SK-N-SH treated with all-trans-retinoic acid at 6 μM for 48 hours (cell line): ENCODE measurements at regions not wholly inside any gene's neighbourhood (a gene's known extent, or its start where the extent isn't known, plus 50 kb on each side); places are given as distances from the start of the nearest gene placed in this dataset.

ENCODE experiments used
- ATAC-seq: fragments of 200-7000 bp; cut with Tn5 transposase; 3 replicates; pipeline ENCODE4 v1.9.1; 2020; ENCODE audit warnings: mild to moderate bottlenecking, moderate library complexity
- ARNTL ChIP-seq: fragments of 450-650 bp; formaldehyde crosslinking; IDR thresholded peaks from 2 replicates; pipeline ENCODE4 v1.5.0; 2020; ENCODE audit warnings: low read depth, mild to moderate bottlenecking, moderate library complexity, borderline replicate concordance
- BACH2 ChIP-seq: fragments of 250-450 bp; sonication (Bioruptor Pico); IDR thresholded peaks from 2 replicates; pipeline ENCODE4 v1.9.0; 2021; ENCODE audit warnings: mild to moderate bottlenecking, borderline replicate concordance
- CSDC2 ChIP-seq: fragments of 250-450 bp; sonication (Bioruptor Pico); IDR thresholded peaks from 2 replicates; pipeline ENCODE4 v1.5.0; 2020; ENCODE audit warnings: mild to moderate bottlenecking, moderate library complexity
- ESRRG ChIP-seq: fragments of 250-450 bp; sonication (Bioruptor Pico); IDR thresholded peaks from 2 replicates; pipeline ENCODE4 v1.6.1; 2021; ENCODE audit warnings: mild to moderate bottlenecking
- GLIS3 ChIP-seq: fragments of 250-450 bp; sonication (Bioruptor Pico); IDR thresholded peaks from 2 replicates; pipeline ENCODE4 v1.5.0; 2020; ENCODE audit warnings: mild to moderate bottlenecking, moderate library complexity
- ISL1 ChIP-seq: fragments of 250-450 bp; sonication (Bioruptor Pico); IDR thresholded peaks from 2 replicates; pipeline ENCODE4 v2.1.2; 2022; ENCODE audit warnings: mild to moderate bottlenecking, moderate library complexity
- OSR1 ChIP-seq: fragments of 250-450 bp; sonication (Bioruptor Pico); IDR thresholded peaks from 2 replicates; pipeline ENCODE4 v1.8.0; 2022; ENCODE audit warnings: moderate library complexity, mild to moderate bottlenecking, inconsistent platforms
- PPARA ChIP-seq: fragments of 250-450 bp; sonication (Bioruptor Pico); IDR thresholded peaks from 2 replicates; pipeline ENCODE4 v1.5.0; 2020; ENCODE audit warnings: mild to moderate bottlenecking, borderline replicate concordance
- RARB ChIP-seq: fragments of 250-450 bp; sonication (Bioruptor Pico); IDR thresholded peaks from 2 replicates; pipeline ENCODE4 v1.8.0; 2021; ENCODE audit warnings: mild to moderate bottlenecking, moderate library complexity
- TCF4 ChIP-seq: fragments of 250-450 bp; sonication (Bioruptor Pico); IDR thresholded peaks from 2 replicates; pipeline ENCODE4 v1.8.0; 2021; ENCODE audit warnings: mild to moderate bottlenecking, moderate library complexity, borderline replicate concordance
- ZC3H10 ChIP-seq: fragments of 250-450 bp; sonication (Bioruptor Pico); IDR thresholded peaks from 2 replicates; pipeline ENCODE4 v1.5.1; 2021; ENCODE audit warnings: mild to moderate bottlenecking, moderate library complexity
- ZFP3 ChIP-seq: fragments of 250-450 bp; sonication (Bioruptor Pico); IDR thresholded peaks from 2 replicates; pipeline ENCODE4 v1.5.0; 2020; ENCODE audit warnings: mild to moderate bottlenecking, moderate library complexity
- ZFP30 ChIP-seq: fragments of 450-650 bp; formaldehyde crosslinking; IDR thresholded peaks from 2 replicates; pipeline ENCODE4 v1.5.0; 2022; ENCODE audit warnings: mild to moderate bottlenecking, moderate library complexity
- ZNF565 ChIP-seq: fragments of 450-650 bp; formaldehyde crosslinking; conservative IDR thresholded peaks from 2 replicates; pipeline ENCODE4 v1.5.0; 2020; ENCODE audit warnings: low read depth, mild to moderate bottlenecking, moderate library complexity
- ZNF8 ChIP-seq: fragments of 450-650 bp; formaldehyde crosslinking; IDR thresholded peaks from 2 replicates; pipeline ENCODE4 v1.5.0; 2020; ENCODE audit warnings: mild to moderate bottlenecking, moderate library complexity
- TF ChIP-seq, protein P1 (sequence below): fragments of 250-450 bp; sonication (Bioruptor Pico); IDR thresholded peaks from 2 replicates; pipeline ENCODE4 v1.8.0; 2020; ENCODE audit warnings: mild to moderate bottlenecking, moderate library complexity, borderline replicate concordance
- TF ChIP-seq, protein P2 (sequence below): fragments of 250-450 bp; sonication (Bioruptor Pico); IDR thresholded peaks from 2 replicates; pipeline ENCODE4 v1.5.0; 2020; ENCODE audit warnings: mild to moderate bottlenecking, moderate library complexity
- TF ChIP-seq, protein P3 (sequence below): fragments of 250-450 bp; sonication (Bioruptor Pico); IDR thresholded peaks from 2 replicates; pipeline ENCODE4 v1.5.1; 2021; ENCODE audit warnings: mild to moderate bottlenecking, moderate library complexity
- TF ChIP-seq, protein P4 (sequence below): fragments of 250-450 bp; sonication (Bioruptor Pico); IDR thresholded peaks from 2 replicates; pipeline ENCODE4 v1.8.0; 2021; ENCODE audit warnings: low read depth, mild to moderate bottlenecking, moderate library complexity, borderline replicate concordance
- TF ChIP-seq, protein P5 (sequence below): fragments of 250-450 bp; sonication (Bioruptor Pico); IDR thresholded peaks from 2 replicates; pipeline ENCODE4 v1.5.1; 2020; ENCODE audit warnings: low read depth, mild to moderate bottlenecking, moderate library complexity

DNA sequence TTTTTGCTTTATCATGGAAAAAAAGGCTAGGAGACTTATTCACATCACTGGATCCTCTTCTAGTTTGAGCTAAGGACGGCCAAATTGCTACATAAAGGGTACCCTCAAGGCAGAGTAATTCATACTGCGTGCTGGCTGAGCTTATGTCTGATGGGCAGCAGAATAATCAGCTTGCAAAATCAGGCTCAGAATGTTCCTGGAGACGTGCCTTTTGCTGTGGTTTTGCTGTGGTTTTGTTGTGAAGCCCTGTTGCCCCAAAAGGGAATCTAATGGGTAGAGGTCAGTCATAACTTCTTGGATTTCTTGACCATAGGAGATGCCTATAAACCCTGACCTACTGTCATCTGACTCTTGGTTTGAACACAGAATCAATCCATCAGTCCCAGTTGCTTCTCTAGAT, 189.9 kb downstream of the SOX2 start:
- no peak for ATAC-seq
- no peak for TF ChIP-seq BACH2
- no peak for TF ChIP-seq ZNF8 (CRISPR knock-in tag)
- TF ChIP-seq OSR1: no peak
- no peak for TF ChIP-seq ESRRG (CRISPR knock-in tag)
- no peak for TF ChIP-seq GLIS3 (CRISPR knock-in tag)
- no peak for TF ChIP-seq TCF4
- TF ChIP-seq, protein P1, sequence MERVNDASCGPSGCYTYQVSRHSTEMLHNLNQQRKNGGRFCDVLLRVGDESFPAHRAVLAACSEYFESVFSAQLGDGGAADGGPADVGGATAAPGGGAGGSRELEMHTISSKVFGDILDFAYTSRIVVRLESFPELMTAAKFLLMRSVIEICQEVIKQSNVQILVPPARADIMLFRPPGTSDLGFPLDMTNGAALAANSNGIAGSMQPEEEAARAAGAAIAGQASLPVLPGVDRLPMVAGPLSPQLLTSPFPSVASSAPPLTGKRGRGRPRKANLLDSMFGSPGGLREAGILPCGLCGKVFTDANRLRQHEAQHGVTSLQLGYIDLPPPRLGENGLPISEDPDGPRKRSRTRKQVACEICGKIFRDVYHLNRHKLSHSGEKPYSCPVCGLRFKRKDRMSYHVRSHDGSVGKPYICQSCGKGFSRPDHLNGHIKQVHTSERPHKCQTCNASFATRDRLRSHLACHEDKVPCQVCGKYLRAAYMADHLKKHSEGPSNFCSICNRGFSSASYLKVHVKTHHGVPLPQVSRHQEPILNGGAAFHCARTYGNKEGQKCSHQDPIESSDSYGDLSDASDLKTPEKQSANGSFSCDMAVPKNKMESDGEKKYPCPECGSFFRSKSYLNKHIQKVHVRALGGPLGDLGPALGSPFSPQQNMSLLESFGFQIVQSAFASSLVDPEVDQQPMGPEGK (CRISPR knock-in tag): no peak
- TF ChIP-seq ARNTL (CRISPR knock-in tag): no peak
- no peak for TF ChIP-seq ZFP3
- no peak for TF ChIP-seq ISL1 (CRISPR knock-in tag)
- TF ChIP-seq, protein P2, sequence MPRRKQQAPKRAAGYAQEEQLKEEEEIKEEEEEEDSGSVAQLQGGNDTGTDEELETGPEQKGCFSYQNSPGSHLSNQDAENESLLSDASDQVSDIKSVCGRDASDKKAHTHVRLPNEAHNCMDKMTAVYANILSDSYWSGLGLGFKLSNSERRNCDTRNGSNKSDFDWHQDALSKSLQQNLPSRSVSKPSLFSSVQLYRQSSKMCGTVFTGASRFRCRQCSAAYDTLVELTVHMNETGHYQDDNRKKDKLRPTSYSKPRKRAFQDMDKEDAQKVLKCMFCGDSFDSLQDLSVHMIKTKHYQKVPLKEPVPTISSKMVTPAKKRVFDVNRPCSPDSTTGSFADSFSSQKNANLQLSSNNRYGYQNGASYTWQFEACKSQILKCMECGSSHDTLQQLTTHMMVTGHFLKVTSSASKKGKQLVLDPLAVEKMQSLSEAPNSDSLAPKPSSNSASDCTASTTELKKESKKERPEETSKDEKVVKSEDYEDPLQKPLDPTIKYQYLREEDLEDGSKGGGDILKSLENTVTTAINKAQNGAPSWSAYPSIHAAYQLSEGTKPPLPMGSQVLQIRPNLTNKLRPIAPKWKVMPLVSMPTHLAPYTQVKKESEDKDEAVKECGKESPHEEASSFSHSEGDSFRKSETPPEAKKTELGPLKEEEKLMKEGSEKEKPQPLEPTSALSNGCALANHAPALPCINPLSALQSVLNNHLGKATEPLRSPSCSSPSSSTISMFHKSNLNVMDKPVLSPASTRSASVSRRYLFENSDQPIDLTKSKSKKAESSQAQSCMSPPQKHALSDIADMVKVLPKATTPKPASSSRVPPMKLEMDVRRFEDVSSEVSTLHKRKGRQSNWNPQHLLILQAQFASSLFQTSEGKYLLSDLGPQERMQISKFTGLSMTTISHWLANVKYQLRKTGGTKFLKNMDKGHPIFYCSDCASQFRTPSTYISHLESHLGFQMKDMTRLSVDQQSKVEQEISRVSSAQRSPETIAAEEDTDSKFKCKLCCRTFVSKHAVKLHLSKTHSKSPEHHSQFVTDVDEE (CRISPR knock-in tag): no peak

DNA sequence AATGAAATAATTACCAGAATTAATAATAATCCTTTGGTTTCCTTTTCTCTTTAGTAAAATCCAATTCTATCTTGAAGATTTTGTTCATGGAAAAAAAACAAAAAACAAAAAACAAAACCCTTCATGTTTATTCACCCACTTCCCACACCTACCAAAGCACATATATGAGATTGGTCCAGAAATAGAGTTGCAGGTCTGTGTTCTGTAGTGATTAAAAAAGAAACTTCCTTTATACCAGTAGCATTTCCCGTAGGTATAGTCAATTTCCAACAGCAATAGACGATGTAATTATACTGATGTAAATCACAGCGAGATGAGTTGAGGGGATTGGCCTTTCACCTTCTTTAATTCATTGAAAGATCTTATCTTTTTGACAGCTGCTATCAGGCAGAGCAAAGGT, 194.6 kb downstream of the SOX2 start:
- no peak for TF ChIP-seq ZNF8 (CRISPR knock-in tag)
- no peak for TF ChIP-seq PPARA
- no peak for TF ChIP-seq CSDC2 (CRISPR knock-in tag)
- TF ChIP-seq ESRRG (CRISPR knock-in tag): no peak
- TF ChIP-seq, protein P1 (CRISPR knock-in tag): no peak
- TF ChIP-seq, protein P3, sequence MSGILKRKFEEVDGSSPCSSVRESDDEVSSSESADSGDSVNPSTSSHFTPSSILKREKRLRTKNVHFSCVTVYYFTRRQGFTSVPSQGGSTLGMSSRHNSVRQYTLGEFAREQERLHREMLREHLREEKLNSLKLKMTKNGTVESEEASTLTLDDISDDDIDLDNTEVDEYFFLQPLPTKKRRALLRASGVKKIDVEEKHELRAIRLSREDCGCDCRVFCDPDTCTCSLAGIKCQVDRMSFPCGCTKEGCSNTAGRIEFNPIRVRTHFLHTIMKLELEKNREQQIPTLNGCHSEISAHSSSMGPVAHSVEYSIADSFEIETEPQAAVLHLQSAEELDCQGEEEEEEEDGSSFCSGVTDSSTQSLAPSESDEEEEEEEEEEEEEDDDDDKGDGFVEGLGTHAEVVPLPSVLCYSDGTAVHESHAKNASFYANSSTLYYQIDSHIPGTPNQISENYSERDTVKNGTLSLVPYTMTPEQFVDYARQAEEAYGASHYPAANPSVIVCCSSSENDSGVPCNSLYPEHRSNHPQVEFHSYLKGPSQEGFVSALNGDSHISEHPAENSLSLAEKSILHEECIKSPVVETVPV: no peak
- no peak for TF ChIP-seq ISL1 (CRISPR knock-in tag)
- no peak for ATAC-seq

DNA sequence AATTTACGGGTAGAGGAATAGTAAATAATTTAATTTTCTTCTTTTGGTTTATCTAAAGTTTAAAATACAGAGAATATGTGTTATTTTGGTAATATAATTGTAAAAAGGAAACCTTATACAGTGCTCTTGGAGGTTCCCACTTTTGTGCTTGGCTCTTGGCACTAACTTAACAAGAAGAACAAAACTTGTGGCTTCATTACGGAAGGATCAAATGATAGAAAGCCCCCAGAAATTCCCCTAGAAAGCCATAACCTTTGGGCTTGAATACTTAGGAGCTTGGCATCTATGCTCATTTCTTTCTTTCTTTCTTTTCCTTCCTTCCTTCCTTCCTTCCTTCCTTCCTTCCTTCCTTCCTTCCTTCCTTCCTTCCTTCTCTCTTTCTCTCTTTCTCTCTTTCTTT, 197.5 kb downstream of the SOX2 start:
- ATAC-seq: no peak
- TF ChIP-seq, protein P4, sequence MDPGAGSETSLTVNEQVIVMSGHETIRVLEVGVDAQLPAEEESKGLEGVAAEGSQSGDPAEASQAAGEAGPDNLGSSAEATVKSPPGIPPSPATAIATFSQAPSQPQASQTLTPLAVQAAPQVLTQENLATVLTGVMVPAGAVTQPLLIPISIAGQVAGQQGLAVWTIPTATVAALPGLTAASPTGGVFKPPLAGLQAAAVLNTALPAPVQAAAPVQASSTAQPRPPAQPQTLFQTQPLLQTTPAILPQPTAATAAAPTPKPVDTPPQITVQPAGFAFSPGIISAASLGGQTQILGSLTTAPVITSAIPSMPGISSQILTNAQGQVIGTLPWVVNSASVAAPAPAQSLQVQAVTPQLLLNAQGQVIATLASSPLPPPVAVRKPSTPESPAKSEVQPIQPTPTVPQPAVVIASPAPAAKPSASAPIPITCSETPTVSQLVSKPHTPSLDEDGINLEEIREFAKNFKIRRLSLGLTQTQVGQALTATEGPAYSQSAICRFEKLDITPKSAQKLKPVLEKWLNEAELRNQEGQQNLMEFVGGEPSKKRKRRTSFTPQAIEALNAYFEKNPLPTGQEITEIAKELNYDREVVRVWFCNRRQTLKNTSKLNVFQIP (CRISPR knock-in tag): no peak
- TF ChIP-seq, protein P2 (CRISPR knock-in tag): no peak
- TF ChIP-seq ISL1 (CRISPR knock-in tag) (no peak), RARB (CRISPR knock-in tag) (no peak), ZFP30 (CRISPR knock-in tag) (no peak), ARNTL (CRISPR knock-in tag) (no peak), BACH2 (no peak), ZNF565 (CRISPR knock-in tag) (no peak), PPARA (no peak), ZC3H10 (CRISPR knock-in tag) (no peak)
- TF ChIP-seq, protein P5, sequence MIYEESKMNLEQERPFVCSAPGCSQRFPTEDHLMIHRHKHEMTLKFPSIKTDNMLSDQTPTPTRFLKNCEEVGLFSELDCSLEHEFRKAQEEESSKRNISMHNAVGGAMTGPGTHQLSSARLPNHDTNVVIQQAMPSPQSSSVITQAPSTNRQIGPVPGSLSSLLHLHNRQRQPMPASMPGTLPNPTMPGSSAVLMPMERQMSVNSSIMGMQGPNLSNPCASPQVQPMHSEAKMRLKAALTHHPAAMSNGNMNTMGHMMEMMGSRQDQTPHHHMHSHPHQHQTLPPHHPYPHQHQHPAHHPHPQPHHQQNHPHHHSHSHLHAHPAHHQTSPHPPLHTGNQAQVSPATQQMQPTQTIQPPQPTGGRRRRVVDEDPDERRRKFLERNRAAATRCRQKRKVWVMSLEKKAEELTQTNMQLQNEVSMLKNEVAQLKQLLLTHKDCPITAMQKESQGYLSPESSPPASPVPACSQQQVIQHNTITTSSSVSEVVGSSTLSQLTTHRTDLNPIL (CRISPR knock-in tag): no peak
- TF ChIP-seq, protein P3: no peak
